WTC11 (cell line): ENCODE measurements at regions not wholly inside any gene's neighbourhood (a gene's known extent, or its start where the extent isn't known, plus 50 kb on each side); places are given as distances from the start of the nearest gene placed in this dataset.

Experiments used
- ATAC-seq: fragments of 200-7000 bp; cut with Tn5 transposase; 2 replicates; pipeline ENCODE4 v1.10.0; 2021; ENCODE audit warnings: mild to moderate bottlenecking, moderate library complexity
- CTCF ChIA-PET: fragments of 300-600 bp; sonication (Branson Sonifier 250); formaldehyde crosslinking; loops from one replicate; lab custom pipeline; 2021; ENCODE audit warnings: antibody characterized with exemption; lab: Charles Lee
- POLR2A ChIA-PET: fragments of 350-600 bp; sonication (Branson Sonifier 250); formaldehyde crosslinking; loops from one replicate; lab custom pipeline; 2021; ENCODE audit warnings: antibody characterized with exemption; lab: Charles Lee
- DNase-seq: peaks from one replicate; pipeline ENCODE4 v3.0.0; 2021; ENCODE audit warnings: low spot score
- H3K27ac Mint-ChIP-seq: 2 replicates; pipeline ENCODE4 v1.8.0; 2021; ENCODE audit warnings: mixed read lengths
- H3K27me3 Mint-ChIP-seq: 2 replicates; pipeline ENCODE4 v1.8.0; 2021; ENCODE audit warnings: low read depth, mild to moderate bottlenecking, moderate library complexity, mixed read lengths
- H3K36me3 Mint-ChIP-seq: 2 replicates; pipeline ENCODE4 v1.8.0; 2021; ENCODE audit warnings: mixed read lengths
- H3K4me1 Mint-ChIP-seq: 2 replicates; pipeline ENCODE4 v1.8.0; 2022; ENCODE audit warnings: mixed read lengths
- H3K4me3 Mint-ChIP-seq: 2 replicates; pipeline ENCODE4 v1.8.0; 2021; ENCODE audit warnings: mild to moderate bottlenecking, moderate library complexity, mixed read lengths
- H3K9me3 Mint-ChIP-seq: 2 replicates; pipeline ENCODE4 v1.8.0; 2021; ENCODE audit warnings: mixed read lengths
- CBFB ChIP-seq: sonication (generic); formaldehyde crosslinking; IDR thresholded peaks from 2 replicates; pipeline ENCODE4 v1.8.1; 2022; ENCODE audit warnings: mild to moderate bottlenecking, low read depth, missing genetic modification reagents
- CREB1 ChIP-seq: sonication (generic); formaldehyde crosslinking; IDR thresholded peaks from 2 replicates; pipeline ENCODE4 v1.8.0; 2023; ENCODE audit warnings: mild to moderate bottlenecking, missing genetic modification reagents
- FOXP4 ChIP-seq: sonication (generic); formaldehyde crosslinking; IDR thresholded peaks from 2 replicates; pipeline ENCODE4 v1.8.0; 2022; ENCODE audit warnings: mild to moderate bottlenecking, missing genetic modification reagents
- GABPB1 ChIP-seq: sonication (generic); formaldehyde crosslinking; IDR thresholded peaks from 2 replicates; pipeline ENCODE4 v1.8.1; 2023; ENCODE audit warnings: mild to moderate bottlenecking, missing genetic modification reagents
- GRHL2 ChIP-seq: fragments of 250-450 bp; sonication (Bioruptor Pico); IDR thresholded peaks from 2 replicates; pipeline ENCODE4 v1.8.0; 2022; ENCODE audit warnings: mild to moderate bottlenecking, moderate library complexity; ENCODE audit not compliant: insufficient replicate concordance, severe bottlenecking
- IRF2 ChIP-seq: sonication (generic); formaldehyde crosslinking; IDR thresholded peaks from 2 replicates; pipeline ENCODE4 v1.8.0; 2022; ENCODE audit warnings: low read depth, missing genetic modification reagents, borderline replicate concordance
- JUN ChIP-seq: sonication (generic); formaldehyde crosslinking; IDR thresholded peaks from 2 replicates; pipeline ENCODE4 v1.8.0; 2023; ENCODE audit warnings: mild to moderate bottlenecking, missing genetic modification reagents
- KAT7 ChIP-seq: sonication (generic); formaldehyde crosslinking; IDR thresholded peaks from 2 replicates; pipeline ENCODE4 v1.8.1; 2023; ENCODE audit warnings: missing genetic modification reagents, mild to moderate bottlenecking, borderline replicate concordance
- MAX ChIP-seq: sonication (generic); formaldehyde crosslinking; IDR thresholded peaks from 2 replicates; pipeline ENCODE4 v1.8.0; 2022; ENCODE audit warnings: mild to moderate bottlenecking, missing genetic modification reagents
- NR3C1 ChIP-seq: sonication (generic); formaldehyde crosslinking; conservative IDR thresholded peaks from 2 replicates; pipeline ENCODE4 v1.8.1; 2023; ENCODE audit warnings: low read depth, mild to moderate bottlenecking, missing genetic modification reagents
- OVOL2 ChIP-seq: fragments of 250-450 bp; sonication (Bioruptor Pico); IDR thresholded peaks from 2 replicates; pipeline ENCODE4 v1.9.0; 2021; ENCODE audit warnings: mild to moderate bottlenecking, borderline replicate concordance
- PREB ChIP-seq: sonication (generic); formaldehyde crosslinking; IDR thresholded peaks from 2 replicates; pipeline ENCODE4 v1.8.1; 2022; ENCODE audit warnings: mild to moderate bottlenecking, missing genetic modification reagents, moderate library complexity, borderline replicate concordance
- RELA ChIP-seq: sonication (generic); formaldehyde crosslinking; IDR thresholded peaks from 2 replicates; pipeline ENCODE4 v1.8.1; 2022; ENCODE audit warnings: missing genetic modification reagents, mild to moderate bottlenecking, borderline replicate concordance
- SMAD3 ChIP-seq: sonication (generic); formaldehyde crosslinking; IDR thresholded peaks from 2 replicates; pipeline ENCODE4 v1.8.0; 2022; ENCODE audit warnings: missing genetic modification reagents, mild to moderate bottlenecking, borderline replicate concordance
- TEAD1 ChIP-seq: sonication (generic); formaldehyde crosslinking; IDR thresholded peaks from 2 replicates; pipeline ENCODE4 v1.8.0; 2022; ENCODE audit warnings: mild to moderate bottlenecking, missing genetic modification reagents
- TEAD4 ChIP-seq: sonication (generic); formaldehyde crosslinking; IDR thresholded peaks from 2 replicates; pipeline ENCODE4 v1.8.0; 2022; ENCODE audit warnings: mild to moderate bottlenecking, missing genetic modification reagents
- TP53 ChIP-seq: sonication (generic); formaldehyde crosslinking; IDR thresholded peaks from 2 replicates; pipeline ENCODE4 v1.8.1; 2023; ENCODE audit warnings: mild to moderate bottlenecking, missing genetic modification reagents
- USF2 ChIP-seq: sonication (generic); formaldehyde crosslinking; IDR thresholded peaks from 2 replicates; pipeline ENCODE4 v1.8.1; 2023; ENCODE audit warnings: mild to moderate bottlenecking, missing genetic modification reagents, moderate library complexity
- ZNF396 ChIP-seq: fragments of 250-450 bp; sonication (Bioruptor Pico); IDR thresholded peaks from 2 replicates; pipeline ENCODE4 v1.8.0; 2021; ENCODE audit warnings: mild to moderate bottlenecking, moderate library complexity, borderline replicate concordance
- ZNF512 ChIP-seq: sonication (generic); formaldehyde crosslinking; IDR thresholded peaks from 2 replicates; pipeline ENCODE4 v1.8.1; 2022; ENCODE audit warnings: missing genetic modification reagents, borderline replicate concordance
- ZNF532 ChIP-seq: fragments of 250-450 bp; sonication (Bioruptor Pico); IDR thresholded peaks from 2 replicates; pipeline ENCODE4 v1.9.0; 2021; ENCODE audit warnings: mild to moderate bottlenecking, borderline replicate concordance

GRCh38 chr1:234884701-234885100 lies 243.9 kb downstream of the TOMM20 start (continued):
- TF ChIP-seq GRHL2 (CRISPR knock-in tag): no peak
- no peak for TF ChIP-seq RELA (CRISPR knock-in tag)
- TF ChIP-seq TEAD1 (CRISPR knock-in tag): no peak
- TF ChIP-seq CREB1 (CRISPR knock-in tag): no peak
- TF ChIP-seq ZNF396 (CRISPR knock-in tag): no peak
- no peak for TF ChIP-seq KAT7
- no peak for TF ChIP-seq PREB (CRISPR knock-in tag)
- TF ChIP-seq MAX (CRISPR knock-in tag): no peak
- TF ChIP-seq USF2 (CRISPR knock-in tag): no peak
- TF ChIP-seq CBFB (CRISPR knock-in tag): no peak
- TF ChIP-seq NR3C1 (CRISPR knock-in tag): no peak

- H3K9me3 Mint-ChIP-seq: 0 out of 2 replicates have a peak, but pooled peaks cover 4% of the 10 kb centered on the region
- TF ChIP-seq JUN (CRISPR knock-in tag): no peak
- TF ChIP-seq GABPB1 (CRISPR knock-in tag): no peak
- TF ChIP-seq SMAD3: no peak
- TF ChIP-seq ZNF512: no peak
- TF ChIP-seq TEAD4 (CRISPR knock-in tag): no peak
- TF ChIP-seq FOXP4 (CRISPR knock-in tag): no peak
- TF ChIP-seq IRF2 (CRISPR knock-in tag): no peak
- no peak for TF ChIP-seq TP53
- no peak for TF ChIP-seq OVOL2
- TF ChIP-seq ZNF532: no peak
- DNase-seq: no peak
- ChIA-PET POLR2A (no interaction called here), CTCF (no interaction called here)
- H3K27ac Mint-ChIP-seq: no peak overlapping the region
- no peaks in the 10 kb centered on the region; the same call in 1 of the 2 replicates for H3K27me3 Mint-ChIP-seq
- H3K4me3 Mint-ChIP-seq: no peak overlapping the region
- ATAC-seq: no peak
- no peaks in the 10 kb centered on the region for H3K36me3 Mint-ChIP-seq
- no peaks in the 10 kb centered on the region for H3K4me1 Mint-ChIP-seq
Measured at GRCh38 chr1:234884006-234884405, 244.6 kb downstream of the TOMM20 start.
